Keratinocyte (primary cell): ENCODE measurements at regions not wholly inside any gene's neighbourhood (a gene's known extent, or its start where the extent isn't known, plus 50 kb on each side); places are given as distances from the start of the nearest gene placed in this dataset.

ENCODE experiments used
- DNase-seq: peaks from one replicate; pipeline ENCODE4 v3.0.0-alpha.2; 2011; ENCODE audit warnings: low read depth, missing footprints, low spot score
- FAIRE-seq: peaks from 2 replicates; lab custom pipeline; 2011; peaks lifted over from hg19 to GRCh38; lab: Jason Lieb, UNC
- H2AFZ ChIP-seq: 2 replicates; pipeline ENCODE4 v1.6.0; 2012; ENCODE audit warnings: low read length, control low read depth, inconsistent platforms; ENCODE audit not compliant: control insufficient read depth
- H3K27ac ChIP-seq: 2 replicates; pipeline ENCODE4 v1.5.1; 2011; ENCODE audit warnings: low read length; ENCODE audit not compliant: control insufficient read depth, insufficient read depth
- H3K27me3 ChIP-seq: 3 replicates; pipeline ENCODE4 v1.6.0; 2011; ENCODE audit warnings: low read length; ENCODE audit not compliant: control insufficient read depth, insufficient read depth; ENCODE audit errors: extremely low read depth
- H3K36me3 ChIP-seq, 2 experiments: 2 replicates in 1 of 2; 3 replicates in 1 of 2; pipeline ENCODE4 v1.5.1; 2011; ENCODE audit warnings: low read length in 2 of 2, mild to moderate bottlenecking in 1 of 2; ENCODE audit not compliant: control insufficient read depth in 2 of 2, insufficient read depth in 2 of 2; ENCODE audit errors: extremely low read depth in 1 of 2
- H3K4me1 ChIP-seq: 3 replicates; pipeline ENCODE4 v1.5.1; 2011; ENCODE audit warnings: low read length; ENCODE audit not compliant: control insufficient read depth, insufficient read depth; ENCODE audit errors: extremely low read depth
- H3K4me2 ChIP-seq: 3 replicates; pipeline ENCODE4 v1.6.0; 2011; ENCODE audit warnings: low read depth, low read length; ENCODE audit not compliant: control insufficient read depth, insufficient read depth; ENCODE audit errors: extremely low read depth
- H3K4me3 ChIP-seq, 3 experiments: fragments of 200-600 bp in 1 of 3; sonication (generic) in 1 of 3; 2 replicates in 2 of 3; 3 replicates in 1 of 3; pipeline ENCODE4 v1.5.1; 2011 to 2016; ENCODE audit warnings: low read length in 3 of 3, mild to moderate bottlenecking in 3 of 3, control low read depth in 2 of 3, inconsistent platforms in 1 of 3, low read depth in 1 of 3, mixed read lengths in 1 of 3, mixed run types in 1 of 3, moderate library complexity in 1 of 3; ENCODE audit not compliant: control insufficient read depth in 2 of 3, insufficient read depth in 2 of 3; ENCODE audit errors: extremely low read depth in 1 of 3
- H3K79me2 ChIP-seq: 2 replicates; pipeline ENCODE4 v1.6.0; 2012; ENCODE audit warnings: low read length; ENCODE audit not compliant: control insufficient read depth, insufficient read depth
- H3K9ac ChIP-seq: 3 replicates; pipeline ENCODE4 v1.6.0; 2011; ENCODE audit warnings: low read length; ENCODE audit not compliant: control insufficient read depth, insufficient read depth; ENCODE audit errors: extremely low read depth
- H3K9me1 ChIP-seq: 3 replicates; pipeline ENCODE4 v1.6.0; 2011; ENCODE audit warnings: low read length; ENCODE audit not compliant: control insufficient read depth, insufficient read depth; ENCODE audit errors: extremely low read depth
- H3K9me3 ChIP-seq: 2 replicates; pipeline ENCODE4 v1.5.1; 2012; ENCODE audit warnings: low read depth, low read length; ENCODE audit not compliant: control insufficient read depth
- H4K20me1 ChIP-seq: 3 replicates; pipeline ENCODE4 v1.6.0; 2011; ENCODE audit warnings: low read length; ENCODE audit not compliant: control insufficient read depth, insufficient read depth; ENCODE audit errors: extremely low read depth
- EZH2 ChIP-seq: IDR thresholded peaks from one replicate; pipeline ENCODE4 v1.6.1; 2012; ENCODE audit warnings: inconsistent platforms, mild to moderate bottlenecking, low read length, moderate library complexity
- dilution Hi-C: fragments of 300-500 bp; cut with MboI; formaldehyde crosslinking; loops from one replicate; pipeline ENCODE4 v1.7.0; 2020; ENCODE audit warnings: low sequenced_read_pairs; ENCODE audit not compliant: extremely low pct_ligation_motif_present
- TF ChIP-seq, protein P1 (sequence below), 3 experiments: IDR thresholded peaks in 1 of 3; conservative IDR thresholded peaks in 1 of 3; optimal IDR thresholded peaks in 1 of 3; 2 replicates in 2 of 3; 3 replicates in 1 of 3; pipeline versions ENCODE3 to v1.5.1; 2011; ENCODE audit warnings: low read length in 3 of 3, mild to moderate bottlenecking in 3 of 3, moderate library complexity in 2 of 3, control low read depth in 1 of 3, inconsistent platforms in 1 of 3; ENCODE audit not compliant: insufficient read depth in 2 of 3; ENCODE audit errors: extremely low read depth in 1 of 3

DNA sequence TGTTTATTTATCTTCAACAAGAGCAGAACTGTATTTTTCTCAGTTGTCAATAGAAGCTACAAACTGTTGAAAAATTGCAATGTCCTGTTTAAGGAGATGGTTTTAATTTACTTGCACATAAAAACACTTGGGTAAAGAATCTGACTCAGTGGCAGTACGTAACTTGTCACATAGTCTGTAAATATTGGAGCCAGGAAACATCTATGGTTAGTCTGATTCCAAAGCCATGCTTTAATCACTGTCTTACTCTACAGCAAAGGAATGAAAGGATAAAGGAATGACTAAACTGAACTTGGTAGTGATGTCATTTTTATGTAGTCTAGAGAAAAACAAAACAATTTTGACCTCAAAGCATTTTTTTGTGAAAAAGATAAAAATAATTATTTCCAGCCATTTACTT is 537.2 kb downstream of the STIM2 start:
- Histone ChIP-seq H3K79me2 (no peaks in the 10 kb centered on the region), H3K9ac (no peak overlapping the region), H3K4me1 (no peaks in the 10 kb centered on the region), H3K9me3 (no peaks in the 10 kb centered on the region), H3K27me3 (no peaks in the 10 kb centered on the region), H3K36me3 (no peaks in the 10 kb centered on the region), H3K4me2 (no peak overlapping the region), H3K9me1 (no peaks in the 10 kb centered on the region), H3K4me3 (no peak overlapping the region), H4K20me1 (no peaks in the 10 kb centered on the region), H3K27ac (no peak overlapping the region), H2AFZ (no peak overlapping the region)
- TF ChIP-seq, protein P1, sequence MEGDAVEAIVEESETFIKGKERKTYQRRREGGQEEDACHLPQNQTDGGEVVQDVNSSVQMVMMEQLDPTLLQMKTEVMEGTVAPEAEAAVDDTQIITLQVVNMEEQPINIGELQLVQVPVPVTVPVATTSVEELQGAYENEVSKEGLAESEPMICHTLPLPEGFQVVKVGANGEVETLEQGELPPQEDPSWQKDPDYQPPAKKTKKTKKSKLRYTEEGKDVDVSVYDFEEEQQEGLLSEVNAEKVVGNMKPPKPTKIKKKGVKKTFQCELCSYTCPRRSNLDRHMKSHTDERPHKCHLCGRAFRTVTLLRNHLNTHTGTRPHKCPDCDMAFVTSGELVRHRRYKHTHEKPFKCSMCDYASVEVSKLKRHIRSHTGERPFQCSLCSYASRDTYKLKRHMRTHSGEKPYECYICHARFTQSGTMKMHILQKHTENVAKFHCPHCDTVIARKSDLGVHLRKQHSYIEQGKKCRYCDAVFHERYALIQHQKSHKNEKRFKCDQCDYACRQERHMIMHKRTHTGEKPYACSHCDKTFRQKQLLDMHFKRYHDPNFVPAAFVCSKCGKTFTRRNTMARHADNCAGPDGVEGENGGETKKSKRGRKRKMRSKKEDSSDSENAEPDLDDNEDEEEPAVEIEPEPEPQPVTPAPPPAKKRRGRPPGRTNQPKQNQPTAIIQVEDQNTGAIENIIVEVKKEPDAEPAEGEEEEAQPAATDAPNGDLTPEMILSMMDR (optimal IDR thresholded peaks at IDR 0.05 in 1 of 3, IDR thresholded peaks at IDR 0.05 in 1 of 3, conservative IDR thresholded peaks at IDR 0.05 in 1 of 3; ENCODE audit: extremely low read depth in 1 of 3, insufficient read depth in 2 of 3, low read length in 3 of 3) = no peak
- no peak for TF ChIP-seq EZH2
- FAIRE-seq = no peak
- no peak for DNase-seq
- dilution Hi-C loops = no loop called here

DNA sequence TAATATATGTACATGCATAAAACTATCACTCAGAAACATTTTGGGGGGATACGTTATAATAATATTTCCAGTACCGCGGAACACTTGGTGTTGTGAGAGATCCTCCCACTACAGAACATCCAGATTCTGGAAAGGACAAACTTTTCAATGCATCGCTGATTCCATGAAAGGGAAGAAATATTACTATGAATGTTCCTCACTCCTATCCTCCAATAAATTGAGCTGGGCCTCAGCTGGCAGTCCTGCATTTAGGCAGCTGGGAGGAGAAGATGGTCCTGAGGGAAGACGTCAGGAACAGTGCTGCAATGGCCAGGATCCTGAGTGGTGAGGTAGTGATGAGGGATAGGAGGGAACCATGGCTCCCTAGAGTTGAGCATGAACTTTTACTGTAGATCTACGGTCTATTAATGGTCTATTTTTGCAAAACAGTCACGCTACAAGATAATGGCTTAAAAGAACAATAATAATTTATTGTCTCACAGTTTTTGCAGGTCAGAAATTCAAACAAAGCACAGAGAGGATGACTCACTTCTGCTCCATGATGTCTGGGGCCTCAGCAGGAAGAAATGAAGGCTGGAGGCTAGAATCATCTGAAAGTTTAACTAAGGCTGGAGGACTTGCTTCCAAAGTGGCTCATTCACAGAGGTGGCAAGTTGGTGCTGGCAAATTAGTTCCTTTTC is 538.1 kb downstream of the STIM2 start:
- Histone ChIP-seq H3K4me2 (no peak overlapping the region), H3K9me3 (no peaks in the 10 kb centered on the region), H3K9me1 (no peaks in the 10 kb centered on the region), H3K27me3 (no peaks in the 10 kb centered on the region), H3K79me2 (no peaks in the 10 kb centered on the region), H2AFZ (no peak overlapping the region), H3K4me3 (no peak overlapping the region), H3K27ac (no peak overlapping the region), H3K4me1 (no peaks in the 10 kb centered on the region), H4K20me1 (no peaks in the 10 kb centered on the region), H3K9ac (no peak overlapping the region), H3K36me3 (no peaks in the 10 kb centered on the region)
- dilution Hi-C loops = no loop called here
- FAIRE-seq (no peak), DNase-seq (no peak)
- TF ChIP-seq, protein P1 (optimal IDR thresholded peaks at IDR 0.05 in 1 of 3, IDR thresholded peaks at IDR 0.05 in 1 of 3, conservative IDR thresholded peaks at IDR 0.05 in 1 of 3; ENCODE audit: extremely low read depth in 1 of 3, insufficient read depth in 2 of 3, low read length in 3 of 3) = no peak
- TF ChIP-seq EZH2 = no peak
